Stimulated activated naive CD8-positive, alpha-beta T cell treated with anti-CD3 and anti-CD28 coated beads, Interleukin-15, amount 100 ng/mL, for 72 hours (primary cell): ENCODE measurements at regions not wholly inside any gene's neighbourhood (a gene's known extent, or its start where the extent isn't known, plus 50 kb on each side); places are given as distances from the start of the nearest gene placed in this dataset.

Experiments
- ATAC-seq: fragments of 150-1000 bp; cut with Tn5 transposase; 2 replicates; pipeline ENCODE4 v1.10.0; 2021; ENCODE audit warnings: mild to moderate bottlenecking, moderate library complexity
- DNase-seq, 2 donors: peaks; one replicate each; pipeline ENCODE4 v3.0.0; 2021 to 2022
- H3K27ac Mint-ChIP-seq, 2 donors: one replicate each; pipeline ENCODE4 v1.8.0; 2022; ENCODE audit warnings: mild to moderate bottlenecking in 2 of 2, mixed read lengths in 2 of 2, moderate library complexity in 2 of 2
- H3K27me3 Mint-ChIP-seq: one replicate; pipeline ENCODE4 v1.8.0; 2022; ENCODE audit warnings: mixed read lengths
- H3K4me1 Mint-ChIP-seq: one replicate; pipeline ENCODE4 v1.8.0; 2022; ENCODE audit warnings: mild to moderate bottlenecking, mixed read lengths
- H3K4me3 Mint-ChIP-seq, 2 donors: one replicate each; pipeline ENCODE4 v1.8.0; 2022; ENCODE audit warnings: mild to moderate bottlenecking in 2 of 2, mixed read lengths in 2 of 2, moderate library complexity in 1 of 2
- H3K9me3 Mint-ChIP-seq, 2 donors: one replicate each; pipeline ENCODE4 v1.8.0; 2022; ENCODE audit warnings: mixed read lengths in 2 of 2

DNA sequence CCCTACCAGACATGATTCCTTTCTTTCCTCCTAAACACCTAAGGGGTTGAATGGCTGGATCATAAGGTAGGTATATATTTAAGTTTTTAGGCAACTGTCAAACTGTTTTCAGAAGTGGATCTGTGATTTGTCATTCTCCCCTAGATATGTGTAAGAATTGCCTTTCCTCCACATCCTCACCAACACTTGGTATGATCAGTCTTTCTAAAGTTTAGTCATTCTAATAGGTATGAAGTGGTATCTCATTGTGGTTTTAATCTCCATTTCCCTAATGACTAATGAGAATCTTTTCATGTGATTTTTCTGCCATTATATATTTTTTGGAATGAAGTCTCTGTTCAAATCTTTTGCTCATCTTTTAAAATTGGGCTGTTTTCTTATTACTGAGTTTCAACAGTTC is 122.1 kb downstream of the TFCP2L1 start:
- ATAC-seq (no peak), DNase-seq (no peak)
- Mint-ChIP-seq H3K27me3 (no peaks in the 10 kb centered on the region), H3K4me1 (no peaks in the 10 kb centered on the region), H3K27ac (no peak overlapping the region), H3K9me3 (peaks cover 5 to 25% of the 10 kb centered on the region in 2 donors), H3K4me3 (no peak overlapping the region)

DNA sequence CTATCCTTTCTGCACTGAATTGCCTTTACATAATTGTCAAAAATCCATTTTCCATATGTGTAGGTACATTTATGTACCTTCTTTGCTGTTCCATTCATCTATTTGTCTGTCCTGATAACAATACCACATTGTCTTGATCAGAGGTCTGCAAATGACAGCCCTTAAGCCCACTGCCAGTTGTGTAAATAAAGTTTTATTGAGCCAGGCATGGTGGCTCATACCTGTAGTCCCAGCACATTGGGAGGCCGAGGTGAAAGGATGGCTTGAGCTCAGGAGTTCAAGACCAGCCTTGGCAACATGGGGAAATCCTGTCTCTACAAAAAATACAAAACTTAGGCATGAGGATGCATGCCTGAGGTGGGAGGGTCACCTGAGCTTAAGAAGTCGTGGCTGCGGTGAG is 121.0 kb downstream of the TFCP2L1 start:
- H3K4me1 Mint-ChIP-seq = no peaks in the 10 kb centered on the region
- no peak overlapping the region for H3K4me3 Mint-ChIP-seq
- no peak overlapping the region for H3K27ac Mint-ChIP-seq
- peaks cover 0 to 13% of the 10 kb centered on the region in 2 donors for H3K9me3 Mint-ChIP-seq
- ATAC-seq (no peak), DNase-seq (no peak)
- no peaks in the 10 kb centered on the region for H3K27me3 Mint-ChIP-seq

DNA sequence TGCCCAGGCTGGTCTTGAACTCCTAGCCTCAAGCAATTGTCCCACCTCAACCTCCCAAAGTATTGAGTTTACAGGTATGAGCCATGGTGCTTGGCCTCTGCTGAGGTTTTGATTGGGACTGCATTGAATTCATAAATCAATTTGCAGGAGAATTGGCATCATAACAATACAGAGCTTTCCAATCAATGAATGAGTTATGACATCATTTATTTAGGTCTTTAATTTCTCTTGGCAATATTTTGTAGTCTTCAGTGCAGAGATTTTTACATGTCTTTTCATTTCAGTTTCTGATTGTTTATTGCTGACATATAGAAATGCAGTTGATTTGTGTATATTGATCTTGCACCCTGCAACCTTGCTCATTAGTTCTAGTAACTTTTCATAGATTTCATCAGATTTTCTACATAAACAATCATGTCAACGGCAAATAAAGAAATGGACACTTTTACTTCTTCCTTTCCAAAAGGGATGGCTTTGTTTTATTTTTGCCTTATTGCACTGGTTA is 119.9 kb downstream of the TFCP2L1 start:
- Mint-ChIP-seq H3K4me1 (no peaks in the 10 kb centered on the region), H3K9me3 (peaks cover 0 to 11% of the 10 kb centered on the region in 2 donors), H3K27me3 (no peaks in the 10 kb centered on the region), H3K4me3 (no peak overlapping the region), H3K27ac (no peak overlapping the region)
- ATAC-seq (no peak), DNase-seq (no peak)
